Breast epithelium (tissue), 4 donors: ENCODE measurements at regions not wholly inside any gene's neighbourhood (a gene's known extent, or its start where the extent isn't known, plus 50 kb on each side); places are given as distances from the start of the nearest gene placed in this dataset.

Source experiments
- DNase-seq, 2 donors: peaks; one replicate each; pipeline ENCODE4 v3.0.0-alpha.2; 2019; ENCODE audit warnings: low spot score in 2 of 2
- H3K27ac ChIP-seq, 2 donors: fragments of 200-600 bp; sonication (generic) in 1 of 2; one replicate each; pipeline ENCODE4 v1.5.1; 2016 to 2019; ENCODE audit warnings: mild to moderate bottlenecking in 1 of 2
- H3K27me3 ChIP-seq, 2 donors: fragments of 200-600 bp; sonication (generic) in 1 of 2; one replicate each; pipeline versions ENCODE4 v1.5.1 to v1.6.0; 2017 to 2019; ENCODE audit warnings: control low read depth in 1 of 2, mild to moderate bottlenecking in 1 of 2
- H3K36me3 ChIP-seq: fragments of 200-600 bp; one replicate; pipeline ENCODE4 v1.5.1; 2019
- H3K4me1 ChIP-seq, 2 donors: fragments of 200-600 bp; sonication (generic); one replicate each; pipeline ENCODE4 v1.5.1; 2016 to 2019; ENCODE audit warnings: control low read depth in 1 of 2
- H3K4me3 ChIP-seq, 3 donors: fragments of 200-600 bp; sonication (generic); 1 replicate in 2 of 3; 2 replicates in 1 of 3; pipeline ENCODE4 v1.5.1; 2016 to 2019; ENCODE audit warnings: mild to moderate bottlenecking in 3 of 3, moderate library complexity in 2 of 3
- H3K9me3 ChIP-seq, 2 donors: fragments of 200-600 bp; sonication (generic) in 1 of 2; one replicate each; pipeline ENCODE4 v1.5.1; 2016 to 2019; ENCODE audit warnings: control low read depth in 1 of 2
- POLR2A ChIP-seq: fragments of 450-650 bp; IDR thresholded peaks from one replicate; pipeline ENCODE4 v1.6.1; 2016; ENCODE audit warnings: antibody characterized with exemption, mild to moderate bottlenecking, moderate library complexity
- POLR2AphosphoS5 ChIP-seq, 3 donors: sonication (generic); formaldehyde crosslinking; IDR thresholded peaks; one replicate each; pipeline ENCODE4 v1.6.1; 2017; ENCODE audit warnings: antibody characterized with exemption in 3 of 3
- intact Hi-C: fragments of 100-400 bp; cut with DNase I; formaldehyde crosslinking; loops from one replicate; pipeline ENCODE4 v1.15.1; 2023; ENCODE audit warnings: low total_unique reads
- TF ChIP-seq, protein P1 (sequence below), 3 donors: fragments of 450-650 bp; IDR thresholded peaks; one replicate each; pipeline ENCODE4 v1.5.1; 2016 to 2017; ENCODE audit warnings: antibody characterized with exemption in 3 of 3, mild to moderate bottlenecking in 3 of 3, moderate library complexity in 3 of 3

DNA sequence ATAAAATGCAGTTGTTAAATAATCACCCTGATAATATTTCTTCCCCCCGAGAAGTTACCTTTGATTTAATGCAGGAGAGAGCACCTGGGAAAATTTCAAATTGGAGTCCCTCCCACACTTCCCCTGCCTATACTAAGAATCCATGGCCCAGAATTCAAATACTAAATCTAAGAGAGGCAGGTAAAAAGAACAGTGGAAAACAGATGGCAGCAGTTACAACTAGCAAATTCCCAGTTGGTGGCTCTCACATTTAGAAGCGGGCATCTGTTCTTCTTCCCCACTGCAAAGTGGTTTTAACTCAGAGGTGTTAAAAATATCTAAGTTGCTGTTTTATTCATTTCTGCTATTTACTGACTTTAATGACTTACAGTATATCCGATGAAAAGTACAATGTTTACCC is 210.4 kb upstream of the ELAVL2 start:
- Histone ChIP-seq H3K4me1 (no peaks in the 10 kb centered on the region), H3K4me3 (no peak overlapping the region), H3K27ac (no peak overlapping the region), H3K27me3 (no peaks in the 10 kb centered on the region), H3K9me3 (no peaks in the 10 kb centered on the region), H3K36me3 (no peaks in the 10 kb centered on the region)
- no peak for TF ChIP-seq POLR2AphosphoS5 (IDR thresholded peaks at IDR 0.05)
- no peak for TF ChIP-seq POLR2A
- TF ChIP-seq, protein P1, sequence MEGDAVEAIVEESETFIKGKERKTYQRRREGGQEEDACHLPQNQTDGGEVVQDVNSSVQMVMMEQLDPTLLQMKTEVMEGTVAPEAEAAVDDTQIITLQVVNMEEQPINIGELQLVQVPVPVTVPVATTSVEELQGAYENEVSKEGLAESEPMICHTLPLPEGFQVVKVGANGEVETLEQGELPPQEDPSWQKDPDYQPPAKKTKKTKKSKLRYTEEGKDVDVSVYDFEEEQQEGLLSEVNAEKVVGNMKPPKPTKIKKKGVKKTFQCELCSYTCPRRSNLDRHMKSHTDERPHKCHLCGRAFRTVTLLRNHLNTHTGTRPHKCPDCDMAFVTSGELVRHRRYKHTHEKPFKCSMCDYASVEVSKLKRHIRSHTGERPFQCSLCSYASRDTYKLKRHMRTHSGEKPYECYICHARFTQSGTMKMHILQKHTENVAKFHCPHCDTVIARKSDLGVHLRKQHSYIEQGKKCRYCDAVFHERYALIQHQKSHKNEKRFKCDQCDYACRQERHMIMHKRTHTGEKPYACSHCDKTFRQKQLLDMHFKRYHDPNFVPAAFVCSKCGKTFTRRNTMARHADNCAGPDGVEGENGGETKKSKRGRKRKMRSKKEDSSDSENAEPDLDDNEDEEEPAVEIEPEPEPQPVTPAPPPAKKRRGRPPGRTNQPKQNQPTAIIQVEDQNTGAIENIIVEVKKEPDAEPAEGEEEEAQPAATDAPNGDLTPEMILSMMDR (IDR thresholded peaks at IDR 0.05), result no peak
- intact Hi-C loops, result no loop called here
- no peak for DNase-seq

DNA sequence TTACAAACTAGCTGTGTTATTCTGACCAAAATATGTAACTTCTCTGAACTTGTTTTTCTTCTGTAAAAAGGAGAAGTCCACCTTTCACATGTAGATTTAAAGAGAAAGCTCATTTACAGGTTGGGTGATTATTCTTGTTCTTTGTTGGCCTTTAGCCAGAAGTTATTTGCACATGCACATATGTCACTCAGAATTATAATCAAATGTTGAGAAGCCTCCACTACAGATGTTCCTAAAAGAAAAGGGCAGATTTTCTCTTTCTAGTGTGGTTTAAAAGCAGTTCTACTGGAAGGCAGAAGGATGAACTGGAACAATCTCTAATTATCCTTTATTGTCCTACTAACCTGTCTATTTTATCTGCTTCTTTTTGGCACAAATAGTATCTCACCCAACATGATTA is 209.8 kb upstream of the ELAVL2 start:
- Histone ChIP-seq H3K36me3 (no peaks in the 10 kb centered on the region), H3K27ac (no peak overlapping the region), H3K4me3 (no peak overlapping the region), H3K9me3 (no peaks in the 10 kb centered on the region), H3K4me1 (no peaks in the 10 kb centered on the region), H3K27me3 (no peaks in the 10 kb centered on the region)
- TF ChIP-seq, protein P1 (IDR thresholded peaks at IDR 0.05), result no peak
- TF ChIP-seq POLR2AphosphoS5 (IDR thresholded peaks at IDR 0.05) (no peak), POLR2A (no peak)
- intact Hi-C loops, result no loop called here
- DNase-seq, result no peak

DNA sequence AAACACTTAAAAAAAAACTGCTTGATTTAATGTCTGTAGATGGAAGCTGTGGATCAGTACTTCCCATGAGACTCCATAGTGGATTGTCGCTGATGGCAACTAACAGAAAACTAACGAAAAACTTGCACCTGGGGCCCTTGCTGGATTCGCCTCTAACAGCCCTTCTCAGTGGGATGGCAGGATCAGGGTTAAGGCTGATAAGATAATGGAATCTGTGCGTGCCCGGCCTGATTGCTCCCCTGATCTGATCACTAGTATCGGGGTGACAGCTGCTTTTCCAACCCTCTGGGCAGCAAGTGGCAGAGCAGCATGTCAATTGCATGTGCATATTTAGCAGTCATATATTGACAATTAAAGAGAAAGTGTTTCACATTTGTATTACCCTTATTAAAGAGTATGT is 185.8 kb upstream of the ELAVL2 start:
- Histone ChIP-seq H3K4me1 (no peaks in the 10 kb centered on the region), H3K27me3 (no peaks in the 10 kb centered on the region), H3K4me3 (no peak overlapping the region), H3K36me3 (no peaks in the 10 kb centered on the region), H3K9me3 (peaks cover 0 to 5% of the 10 kb centered on the region in 2 donors), H3K27ac (no peak overlapping the region)
- no peak for DNase-seq
- intact Hi-C loops, result no loop called here
- TF ChIP-seq POLR2A (no peak), POLR2AphosphoS5 (IDR thresholded peaks at IDR 0.05) (no peak)
- TF ChIP-seq, protein P1 (IDR thresholded peaks at IDR 0.05), result no peak

DNA sequence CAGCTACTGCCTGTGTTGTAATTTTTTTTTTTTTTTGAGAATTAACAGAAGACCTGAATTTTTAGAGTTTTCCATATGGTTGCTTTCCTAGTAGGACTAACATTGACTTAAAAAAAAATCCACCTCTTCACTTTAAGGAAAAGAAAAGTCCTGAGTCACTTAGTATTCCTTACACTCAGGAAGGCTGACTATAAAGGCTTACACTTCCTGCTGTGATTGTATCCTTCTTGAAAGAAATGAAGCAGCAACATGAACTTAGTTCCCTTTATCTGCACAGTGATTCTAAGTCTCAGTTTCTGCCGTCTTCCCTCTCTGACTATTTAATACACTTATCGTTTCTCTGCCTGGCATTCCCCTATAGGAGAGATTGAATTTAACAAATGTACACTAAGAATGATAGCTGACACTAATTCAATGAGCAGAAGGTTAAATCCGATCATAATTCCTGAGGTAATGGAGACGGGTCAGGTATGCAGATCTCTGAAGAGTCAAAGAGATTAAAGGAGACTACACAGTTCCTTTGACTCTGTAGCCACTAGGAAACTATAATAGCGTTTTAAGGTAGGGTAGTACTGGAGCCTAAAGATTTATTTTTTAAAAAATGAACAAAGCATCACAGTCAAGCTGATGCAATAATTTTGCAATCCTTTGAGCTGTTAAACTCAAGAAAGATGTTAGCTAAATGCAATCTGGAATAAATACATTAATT is 185.1 kb upstream of the ELAVL2 start:
- DNase-seq, result no peak
- H3K36me3 ChIP-seq, result no peaks in the 10 kb centered on the region
- no peak for TF ChIP-seq POLR2A
- TF ChIP-seq, protein P1 (IDR thresholded peaks at IDR 0.05), result no peak
- TF ChIP-seq POLR2AphosphoS5 (IDR thresholded peaks at IDR 0.05), result no peak
- no peak overlapping the region for H3K27ac ChIP-seq
- intact Hi-C loops, result no loop called here
- no peaks in the 10 kb centered on the region for H3K27me3 ChIP-seq
- H3K9me3 ChIP-seq, result peaks cover 0 to 4% of the 10 kb centered on the region in 2 donors
- H3K4me3 ChIP-seq, result no peak overlapping the region
- H3K4me1 ChIP-seq, result no peaks in the 10 kb centered on the region

DNA sequence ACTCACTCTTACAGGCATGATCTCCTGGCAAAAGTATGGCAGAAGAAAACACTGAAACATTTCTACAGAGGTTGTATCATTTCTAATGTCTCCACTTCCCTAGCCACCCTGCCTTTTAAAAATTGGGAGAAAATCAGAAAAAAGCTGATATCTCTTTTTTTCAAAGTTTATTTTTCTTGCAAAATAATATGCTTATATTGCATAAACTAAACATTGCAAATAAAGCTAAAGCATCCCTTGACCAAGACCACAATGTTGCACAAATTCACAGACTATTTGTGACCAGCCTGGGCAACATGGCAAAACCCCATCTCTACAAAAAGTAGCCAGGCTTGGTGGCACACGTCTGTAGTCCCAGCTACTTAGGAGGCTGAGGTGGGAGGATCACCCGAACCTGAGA is 183.3 kb upstream of the ELAVL2 start:
- no peaks in the 10 kb centered on the region for H3K36me3 ChIP-seq
- H3K4me3 ChIP-seq, result no peak overlapping the region
- H3K27me3 ChIP-seq, result no peaks in the 10 kb centered on the region
- no peak for DNase-seq
- no peaks in the 10 kb centered on the region for H3K9me3 ChIP-seq
- TF ChIP-seq POLR2A (no peak), POLR2AphosphoS5 (IDR thresholded peaks at IDR 0.05) (no peak)
- TF ChIP-seq, protein P1 (IDR thresholded peaks at IDR 0.05), result no peak
- H3K27ac ChIP-seq, result no peak overlapping the region
- no peaks in the 10 kb centered on the region for H3K4me1 ChIP-seq
- intact Hi-C loops, result no loop called here
